HepG2 (cell line): ENCODE measurements at regions not wholly inside any gene's neighbourhood (a gene's known extent, or its start where the extent isn't known, plus 50 kb on each side); places are given as distances from the start of the nearest gene placed in this dataset.

Source experiments
- ATAC-seq: fragments of 200-7000 bp; cut with Tn5 transposase; 3 replicates; pipeline ENCODE4 v1.9.1; 2020; ENCODE audit warnings: mild to moderate bottlenecking, moderate library complexity
- BruUV-seq: library from RNA; stranded (reverse); fragments of 400-500 nt; replicated peaks from 2 replicates; lab custom pipeline; 2021; lab: Mats Ljungman, UMichigan
- CTCF ChIA-PET: fragments of 300-600 bp; formaldehyde crosslinking; extraction: SDS; loops from one replicate; lab custom pipeline; 2021; ENCODE audit warnings: low total read pairs, inconsistent platforms, low intra/inter-chr PET ratio; lab: Yijun Ruan, JAX
- POLR2A ChIA-PET: fragments of 350-600 bp; sonication (Branson Sonifier 250); formaldehyde crosslinking; loops from one replicate; lab custom pipeline; 2020; ENCODE audit warnings: antibody characterized with exemption, inconsistent platforms; lab: Yijun Ruan, JAX
- DNase-seq: peaks from one replicate; pipeline ENCODE4 v3.0.0-alpha.2; 2015; ENCODE audit warnings: low spot score
- FAIRE-seq: peaks from 3 replicates; lab custom pipeline; 2011; peaks lifted over from hg19 to GRCh38; lab: Jason Lieb, UNC
- H2AFZ ChIP-seq: one replicate; pipeline ENCODE4 v1.6.1; 2011; ENCODE audit warnings: low read length, inconsistent platforms
- H3K27ac ChIP-seq: fragments of 300-600 bp; 3 replicates; pipeline ENCODE4 v1.8.0; 2011; ENCODE audit warnings: mixed run types, mild to moderate bottlenecking, mixed read lengths, low read length, inconsistent platforms; ENCODE audit not compliant: insufficient read depth; ENCODE audit errors: extremely low read length
- H3K27me3 ChIP-seq, 2 experiments: fragments of 200-600 bp in 1 of 2; 2 replicates in 1 of 2; 3 replicates in 1 of 2; pipeline versions ENCODE4 v1.6.0 to v1.8.0; 2011; ENCODE audit warnings: low read length in 2 of 2, mild to moderate bottlenecking in 2 of 2, moderate library complexity in 2 of 2, inconsistent platforms in 1 of 2; ENCODE audit not compliant: insufficient read depth in 2 of 2, control insufficient read depth in 1 of 2
- H3K36me3 ChIP-seq, 2 experiments: fragments of 200-600 bp in 1 of 2; replicated peaks in 1 of 2; 2 replicates in 1 of 2; 3 replicates in 1 of 2; pipeline versions ENCODE4 v1.5.1 to v1.8.0; 2011; ENCODE audit warnings: low read length in 2 of 2, inconsistent platforms in 1 of 2; ENCODE audit not compliant: insufficient read depth in 2 of 2, control insufficient read depth in 1 of 2
- H3K4me1 ChIP-seq: 2 replicates; pipeline ENCODE4 v1.5.1; 2012; ENCODE audit warnings: low read length, inconsistent platforms; ENCODE audit not compliant: insufficient read depth
- H3K4me2 ChIP-seq: 2 replicates; pipeline ENCODE4 v1.6.0; 2011; ENCODE audit warnings: low read depth, low read length, inconsistent platforms
- H3K4me3 ChIP-seq, 3 experiments: fragments of 200-600 bp in 1 of 3; sonication (generic), shearing (Covaris generic) in 1 of 3; replicated peaks in 1 of 3; 2 replicates each; pipeline ENCODE4 v1.5.1; 2011 to 2016; ENCODE audit warnings: low read length in 3 of 3, inconsistent platforms in 2 of 3, low read depth in 2 of 3, mild to moderate bottlenecking in 2 of 3, control low read depth in 1 of 3, mixed read lengths in 1 of 3; ENCODE audit not compliant: insufficient read depth in 1 of 3
- H3K79me2 ChIP-seq: one replicate; pipeline ENCODE4 v1.6.1; 2011; ENCODE audit warnings: low read length, inconsistent platforms; ENCODE audit not compliant: insufficient read depth
- H3K9ac ChIP-seq: 2 replicates; pipeline ENCODE4 v1.6.0; 2011; ENCODE audit warnings: mild to moderate bottlenecking, low read depth, low read length, inconsistent platforms; ENCODE audit not compliant: insufficient read depth
- H3K9me3 ChIP-seq: 2 replicates; pipeline ENCODE4 v1.5.1; 2012; ENCODE audit warnings: mild to moderate bottlenecking, low read length
- H4K20me1 ChIP-seq: 2 replicates; pipeline ENCODE4 v1.6.0; 2011; ENCODE audit warnings: inconsistent platforms, mild to moderate bottlenecking, low read length, moderate library complexity; ENCODE audit not compliant: insufficient read depth
- POLR2AphosphoS5 ChIP-seq: IDR thresholded peaks from 2 replicates; pipeline ENCODE4 v1.6.1; 2012; ENCODE audit warnings: low read depth, low read length
- TBX2 ChIP-seq: sonication (generic); formaldehyde crosslinking; IDR thresholded peaks from 2 replicates; pipeline ENCODE4 v1.5.0; 2020; ENCODE audit warnings: missing genetic modification reagents, mild to moderate bottlenecking, borderline replicate concordance
- ZFP90 ChIP-seq: sonication (generic); formaldehyde crosslinking; IDR thresholded peaks from 2 replicates; pipeline ENCODE4 v1.8.0; 2022; ENCODE audit warnings: missing genetic modification reagents, mild to moderate bottlenecking, inconsistent platforms, borderline replicate concordance
- WGBS: methylation state at CpG from one replicate; pipeline ENCODE4 v1.1.6; 2017; ENCODE audit warnings: low lambda C conversion rate; 5-methylcytosine and 5-hydroxymethylcytosine counted together
- in situ Hi-C: cut with HindIII; loops from 2 replicates; pipeline ENCODE4 v1.10.0; 2017; ENCODE audit warnings: low pct_unique_long_range_greater_than_20kb; ENCODE audit not compliant: extremely low pct_ligation_motif_present
- intact Hi-C: fragments of 100-400 bp; cut with micrococcal nuclease; formaldehyde crosslinking; loops from one replicate; pipeline ENCODE4 v1.10.0; 2022; ENCODE audit not compliant: unreplicated experiment
- TF ChIP-seq, protein P1 (sequence below): sonication (generic); formaldehyde crosslinking; IDR thresholded peaks from 2 replicates; pipeline ENCODE4 v1.4.0; 2020; ENCODE audit warnings: missing genetic modification reagents, borderline replicate concordance
- TF ChIP-seq, protein P2 (sequence below): sonication (generic); formaldehyde crosslinking; IDR thresholded peaks from 2 replicates; pipeline ENCODE4 v1.8.0; 2022; ENCODE audit warnings: low read depth, missing genetic modification reagents
- TF ChIP-seq, protein P3 (sequence below): sonication (generic); formaldehyde crosslinking; IDR thresholded peaks from 2 replicates; pipeline ENCODE4 v1.4.0; 2020; ENCODE audit warnings: missing genetic modification reagents

DNA sequence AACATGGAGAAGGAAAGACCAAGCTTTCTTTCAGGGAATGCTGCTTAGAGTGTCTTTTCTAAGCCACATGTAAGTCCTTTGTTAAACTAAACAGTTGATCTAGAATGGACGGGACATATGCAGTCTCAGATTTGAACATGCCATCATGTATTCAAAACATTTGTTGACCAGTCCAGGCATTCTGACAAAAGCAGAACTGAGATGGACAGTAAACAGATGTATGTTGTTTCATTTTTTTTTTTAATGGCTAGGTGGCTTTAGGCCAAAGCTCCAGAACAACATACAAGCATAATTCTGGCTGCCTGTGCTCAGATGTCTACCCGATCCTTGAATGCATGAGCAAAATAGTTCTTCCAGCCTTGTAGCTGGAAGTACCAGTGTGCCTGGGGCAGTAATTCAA lies 1211.4 kb upstream of the FAM98A start:
- DNase-seq: no peak
- CTCF ChIA-PET: no interaction called here
- POLR2A ChIA-PET: no interaction called here
- Histone ChIP-seq H3K79me2 (no peaks in the 10 kb centered on the region), H3K4me3 (no peak overlapping the region), H3K9me3 (no peaks in the 10 kb centered on the region), H3K4me1 (no peaks in the 10 kb centered on the region), H3K9ac (no peak overlapping the region), H3K27ac (no peak overlapping the region), H3K27me3 (0 out of 5 replicates have a peak, but pooled peaks cover 0 to under 1% of the 10 kb centered on the region in 2 experiments), H3K4me2 (no peak overlapping the region), H2AFZ (no peak overlapping the region), H3K36me3 (no peaks in the 10 kb centered on the region), H4K20me1 (no peaks in the 10 kb centered on the region)
- no peak for FAIRE-seq
- intact Hi-C loops (no loop called here), in situ Hi-C loops (no loop called here)
- 10% methylated on average over 2 of the region's 2 CpGs for WGBS
- no TSS peak for BruUV-seq
- ATAC-seq: no peak
- TF ChIP-seq TBX2 (CRISPR knock-in tag) (no peak), POLR2AphosphoS5 (no peak), ZFP90 (no peak)
- TF ChIP-seq, protein P1, sequence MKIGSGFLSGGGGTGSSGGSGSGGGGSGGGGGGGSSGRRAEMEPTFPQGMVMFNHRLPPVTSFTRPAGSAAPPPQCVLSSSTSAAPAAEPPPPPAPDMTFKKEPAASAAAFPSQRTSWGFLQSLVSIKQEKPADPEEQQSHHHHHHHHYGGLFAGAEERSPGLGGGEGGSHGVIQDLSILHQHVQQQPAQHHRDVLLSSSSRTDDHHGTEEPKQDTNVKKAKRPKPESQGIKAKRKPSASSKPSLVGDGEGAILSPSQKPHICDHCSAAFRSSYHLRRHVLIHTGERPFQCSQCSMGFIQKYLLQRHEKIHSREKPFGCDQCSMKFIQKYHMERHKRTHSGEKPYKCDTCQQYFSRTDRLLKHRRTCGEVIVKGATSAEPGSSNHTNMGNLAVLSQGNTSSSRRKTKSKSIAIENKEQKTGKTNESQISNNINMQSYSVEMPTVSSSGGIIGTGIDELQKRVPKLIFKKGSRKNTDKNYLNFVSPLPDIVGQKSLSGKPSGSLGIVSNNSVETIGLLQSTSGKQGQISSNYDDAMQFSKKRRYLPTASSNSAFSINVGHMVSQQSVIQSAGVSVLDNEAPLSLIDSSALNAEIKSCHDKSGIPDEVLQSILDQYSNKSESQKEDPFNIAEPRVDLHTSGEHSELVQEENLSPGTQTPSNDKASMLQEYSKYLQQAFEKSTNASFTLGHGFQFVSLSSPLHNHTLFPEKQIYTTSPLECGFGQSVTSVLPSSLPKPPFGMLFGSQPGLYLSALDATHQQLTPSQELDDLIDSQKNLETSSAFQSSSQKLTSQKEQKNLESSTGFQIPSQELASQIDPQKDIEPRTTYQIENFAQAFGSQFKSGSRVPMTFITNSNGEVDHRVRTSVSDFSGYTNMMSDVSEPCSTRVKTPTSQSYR: no peak
- TF ChIP-seq, protein P2, sequence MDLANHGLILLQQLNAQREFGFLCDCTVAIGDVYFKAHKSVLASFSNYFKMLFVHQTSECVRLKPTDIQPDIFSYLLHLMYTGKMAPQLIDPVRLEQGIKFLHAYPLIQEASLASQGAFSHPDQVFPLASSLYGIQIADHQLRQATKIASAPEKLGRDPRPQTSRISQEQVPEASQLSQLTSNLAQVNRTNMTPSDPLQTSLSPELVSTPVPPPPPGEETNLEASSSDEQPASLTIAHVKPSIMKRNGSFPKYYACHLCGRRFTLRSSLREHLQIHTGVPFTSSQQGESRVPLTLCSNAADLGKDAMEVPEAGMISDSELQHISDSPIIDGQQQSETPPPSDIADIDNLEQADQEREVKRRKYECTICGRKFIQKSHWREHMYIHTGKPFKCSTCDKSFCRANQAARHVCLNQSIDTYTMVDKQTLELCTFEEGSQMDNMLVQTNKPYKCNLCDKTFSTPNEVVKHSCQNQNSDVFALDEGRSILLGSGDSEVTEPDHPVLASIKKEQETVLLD (CRISPR knock-in tag): no peak
- TF ChIP-seq, protein P3, sequence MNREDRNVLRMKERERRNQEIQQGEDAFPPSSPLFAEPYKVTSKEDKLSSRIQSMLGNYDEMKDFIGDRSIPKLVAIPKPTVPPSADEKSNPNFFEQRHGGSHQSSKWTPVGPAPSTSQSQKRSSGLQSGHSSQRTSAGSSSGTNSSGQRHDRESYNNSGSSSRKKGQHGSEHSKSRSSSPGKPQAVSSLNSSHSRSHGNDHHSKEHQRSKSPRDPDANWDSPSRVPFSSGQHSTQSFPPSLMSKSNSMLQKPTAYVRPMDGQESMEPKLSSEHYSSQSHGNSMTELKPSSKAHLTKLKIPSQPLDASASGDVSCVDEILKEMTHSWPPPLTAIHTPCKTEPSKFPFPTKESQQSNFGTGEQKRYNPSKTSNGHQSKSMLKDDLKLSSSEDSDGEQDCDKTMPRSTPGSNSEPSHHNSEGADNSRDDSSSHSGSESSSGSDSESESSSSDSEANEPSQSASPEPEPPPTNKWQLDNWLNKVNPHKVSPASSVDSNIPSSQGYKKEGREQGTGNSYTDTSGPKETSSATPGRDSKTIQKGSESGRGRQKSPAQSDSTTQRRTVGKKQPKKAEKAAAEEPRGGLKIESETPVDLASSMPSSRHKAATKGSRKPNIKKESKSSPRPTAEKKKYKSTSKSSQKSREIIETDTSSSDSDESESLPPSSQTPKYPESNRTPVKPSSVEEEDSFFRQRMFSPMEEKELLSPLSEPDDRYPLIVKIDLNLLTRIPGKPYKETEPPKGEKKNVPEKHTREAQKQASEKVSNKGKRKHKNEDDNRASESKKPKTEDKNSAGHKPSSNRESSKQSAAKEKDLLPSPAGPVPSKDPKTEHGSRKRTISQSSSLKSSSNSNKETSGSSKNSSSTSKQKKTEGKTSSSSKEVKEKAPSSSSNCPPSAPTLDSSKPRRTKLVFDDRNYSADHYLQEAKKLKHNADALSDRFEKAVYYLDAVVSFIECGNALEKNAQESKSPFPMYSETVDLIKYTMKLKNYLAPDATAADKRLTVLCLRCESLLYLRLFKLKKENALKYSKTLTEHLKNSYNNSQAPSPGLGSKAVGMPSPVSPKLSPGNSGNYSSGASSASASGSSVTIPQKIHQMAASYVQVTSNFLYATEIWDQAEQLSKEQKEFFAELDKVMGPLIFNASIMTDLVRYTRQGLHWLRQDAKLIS: no peak
